ENCODE measurements at regions not wholly inside any gene's neighbourhood (a gene's known extent, or its start where the extent isn't known, plus 50 kb on each side); places are given as distances from the start of the nearest gene placed in this dataset.

DNA sequence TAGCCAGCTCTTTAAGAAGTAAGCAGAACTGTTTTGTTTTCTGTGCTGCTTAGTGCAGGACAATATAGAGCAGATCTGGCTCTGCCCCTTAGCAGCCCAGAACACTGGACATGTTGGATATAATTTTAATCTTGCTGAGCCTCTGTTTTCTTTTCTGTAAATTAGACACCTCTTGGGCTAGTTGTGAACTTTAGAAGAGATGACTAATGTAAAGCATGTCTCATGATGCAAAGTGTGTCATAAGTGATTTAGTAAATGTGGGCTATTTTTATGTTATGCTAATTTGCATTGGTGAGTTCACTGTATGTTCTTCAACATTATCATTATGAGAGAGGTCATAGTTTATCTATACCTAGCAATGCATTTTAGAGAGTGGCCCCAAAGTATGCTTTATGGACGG lies 156.1 kb upstream of the ADAMTSL1 start:
- TF ChIP-seq, protein P1, sequence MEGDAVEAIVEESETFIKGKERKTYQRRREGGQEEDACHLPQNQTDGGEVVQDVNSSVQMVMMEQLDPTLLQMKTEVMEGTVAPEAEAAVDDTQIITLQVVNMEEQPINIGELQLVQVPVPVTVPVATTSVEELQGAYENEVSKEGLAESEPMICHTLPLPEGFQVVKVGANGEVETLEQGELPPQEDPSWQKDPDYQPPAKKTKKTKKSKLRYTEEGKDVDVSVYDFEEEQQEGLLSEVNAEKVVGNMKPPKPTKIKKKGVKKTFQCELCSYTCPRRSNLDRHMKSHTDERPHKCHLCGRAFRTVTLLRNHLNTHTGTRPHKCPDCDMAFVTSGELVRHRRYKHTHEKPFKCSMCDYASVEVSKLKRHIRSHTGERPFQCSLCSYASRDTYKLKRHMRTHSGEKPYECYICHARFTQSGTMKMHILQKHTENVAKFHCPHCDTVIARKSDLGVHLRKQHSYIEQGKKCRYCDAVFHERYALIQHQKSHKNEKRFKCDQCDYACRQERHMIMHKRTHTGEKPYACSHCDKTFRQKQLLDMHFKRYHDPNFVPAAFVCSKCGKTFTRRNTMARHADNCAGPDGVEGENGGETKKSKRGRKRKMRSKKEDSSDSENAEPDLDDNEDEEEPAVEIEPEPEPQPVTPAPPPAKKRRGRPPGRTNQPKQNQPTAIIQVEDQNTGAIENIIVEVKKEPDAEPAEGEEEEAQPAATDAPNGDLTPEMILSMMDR (IDR thresholded peaks at IDR 0.05; ENCODE audit: extremely low read depth in 1 of 2, insufficient read depth in 1 of 2, low read depth in 1 of 2, low read length in 2 of 2), result no peak
- TF ChIP-seq POLR2A (IDR thresholded peaks at IDR 0.05; ENCODE audit: low read depth, low read length), result no peak
- peak; percentile 43 for TF ChIP-seq JUN (IDR thresholded peaks at IDR 0.05; ENCODE audit: borderline replicate concordance, insufficient read depth, insufficient read length, low read depth)
- no peak for TF ChIP-seq POLR2AphosphoS5 (IDR thresholded peaks at IDR 0.05; ENCODE audit: insufficient read depth, low read depth, low read length)
- no peak for TF ChIP-seq GATA2 (IDR thresholded peaks at IDR 0.05; ENCODE audit: insufficient read depth, insufficient read length, low read depth, low read length)
